NCI-H146 treated with DMSO at 0.1 percent for 48 hours (cell line): ENCODE measurements at regions not wholly inside any gene's neighbourhood (a gene's known extent, or its start where the extent isn't known, plus 50 kb on each side); places are given as distances from the start of the nearest gene placed in this dataset.

ENCODE experiments used
- DNase-seq: peaks from one replicate; lab custom pipeline; 2025; ENCODE audit not compliant: unreplicated experiment; lab: John Stamatoyannopoulos, UW

DNA sequence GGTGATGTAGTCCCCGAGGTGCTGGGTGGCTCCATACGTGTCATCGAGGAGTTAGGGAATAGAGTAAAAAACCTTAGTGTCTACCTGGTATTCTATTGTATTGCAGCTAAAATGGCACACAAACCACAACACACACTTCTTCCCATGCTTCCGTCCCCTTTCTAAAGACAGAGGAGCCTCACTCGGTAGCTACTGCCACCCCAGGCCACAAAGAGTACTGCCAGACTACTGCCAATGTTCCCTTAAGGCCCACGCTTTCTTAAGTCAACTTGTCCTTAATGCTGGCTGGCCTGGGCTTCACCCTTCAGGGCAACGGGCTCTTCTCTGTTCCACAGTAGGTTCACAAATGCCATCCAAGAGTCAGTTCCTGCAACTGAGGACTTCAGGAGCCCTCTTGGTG is 673.0 kb downstream of the ELAVL2 start:
- DNase-seq = no peak

DNA sequence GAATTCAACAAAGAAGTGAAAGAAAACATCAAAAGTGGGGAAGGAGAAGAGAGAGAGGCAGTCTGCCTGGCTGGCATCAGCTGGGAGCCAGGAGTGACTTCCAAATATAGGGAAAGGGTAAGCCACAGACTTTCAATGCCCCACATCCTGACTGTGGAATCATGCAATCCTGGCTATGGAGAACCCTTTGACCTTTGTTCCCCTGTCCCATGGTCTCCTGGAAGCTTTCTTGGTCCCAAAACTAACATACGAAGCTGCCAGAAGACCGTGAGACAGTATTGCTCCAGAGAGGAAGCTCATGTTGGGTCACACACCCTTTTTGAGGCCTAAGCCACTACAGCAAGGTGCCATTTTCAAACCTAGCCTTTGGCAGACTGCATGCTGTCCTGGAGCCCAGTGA is 665.5 kb downstream of the ELAVL2 start:
- DNase-seq = no peak

DNA sequence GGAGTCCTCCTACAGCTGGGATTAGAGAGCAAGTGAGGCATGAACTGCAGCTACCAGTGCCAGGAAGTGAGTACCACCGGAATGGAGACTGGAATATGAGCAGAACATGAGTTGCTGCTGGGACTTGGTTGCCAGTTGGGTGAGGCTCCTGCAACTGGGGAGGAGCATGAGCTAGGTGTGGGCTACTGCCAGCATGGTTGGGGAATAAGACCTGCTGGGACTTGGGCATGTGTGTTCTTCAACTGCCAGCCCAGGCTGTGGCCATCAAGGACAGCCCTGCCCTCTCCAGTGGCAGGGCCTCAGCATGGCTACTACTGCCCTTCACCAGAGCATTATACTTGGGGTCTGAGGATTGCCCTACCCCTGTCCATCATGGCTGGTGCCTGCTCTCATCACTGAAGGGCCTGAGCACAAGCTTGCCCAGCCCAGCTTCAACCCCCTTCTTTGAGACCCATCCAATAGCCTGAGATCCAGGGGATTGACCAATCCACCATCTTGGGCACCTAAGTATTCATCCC is 665.0 kb downstream of the ELAVL2 start:
- no peak for DNase-seq

DNA sequence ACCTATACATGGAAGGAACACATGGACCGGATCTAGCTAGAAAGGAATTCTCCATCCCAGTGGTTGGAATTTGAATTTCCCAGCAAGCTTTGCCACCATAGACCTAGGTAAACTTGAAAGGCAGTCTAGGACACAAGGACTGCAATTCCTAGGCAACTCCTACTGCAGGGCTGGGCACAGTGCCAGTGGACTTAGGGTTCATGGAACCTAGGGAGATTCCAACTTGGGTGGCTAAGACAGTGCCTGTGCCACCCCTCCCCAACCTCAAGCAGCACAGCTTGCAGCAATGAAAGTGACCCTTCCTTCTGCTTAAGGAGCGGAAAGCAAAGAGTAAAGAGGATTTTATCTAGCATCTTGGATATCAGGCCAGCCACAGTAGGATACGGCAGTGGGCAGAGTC is 663.3 kb downstream of the ELAVL2 start:
- no peak for DNase-seq

DNA sequence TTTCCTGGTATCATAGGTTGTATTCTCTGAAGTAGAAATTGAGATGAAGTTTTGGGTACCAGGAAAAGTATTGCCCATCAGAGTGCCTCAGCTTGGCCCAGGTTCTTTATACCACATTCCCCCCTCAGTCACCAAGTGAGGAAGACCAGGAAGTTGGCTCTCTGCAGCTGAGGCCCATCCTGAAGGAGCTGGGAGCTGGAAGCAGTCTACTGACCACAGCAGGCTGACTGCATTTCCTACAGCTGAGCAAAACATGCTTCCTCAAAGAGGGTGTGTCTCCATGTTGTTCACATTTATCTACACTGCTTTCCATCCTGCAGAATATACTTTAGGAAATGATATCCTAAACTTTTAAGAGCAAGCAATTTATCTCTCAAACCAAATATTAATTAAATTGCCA is 654.6 kb downstream of the ELAVL2 start:
- DNase-seq = no peak

DNA sequence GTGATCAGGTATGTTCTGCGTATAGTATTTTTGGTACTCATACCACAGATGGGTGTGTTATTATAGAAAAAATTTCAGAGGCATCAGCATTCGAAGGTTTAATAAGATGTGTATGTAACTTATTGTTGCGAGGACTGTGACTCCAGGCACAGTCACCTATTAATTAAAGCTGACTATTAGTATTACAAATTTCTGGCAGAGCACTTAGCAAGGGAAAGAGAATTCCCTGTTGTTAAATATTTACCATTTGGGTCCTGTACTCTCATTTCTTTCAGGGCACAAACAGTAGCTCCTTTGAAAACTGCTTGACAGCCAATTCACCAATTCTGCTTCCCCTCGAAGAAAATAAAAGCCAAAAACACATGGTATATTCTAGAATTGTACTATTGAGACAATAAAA is 653.8 kb downstream of the ELAVL2 start:
- no peak for DNase-seq

DNA sequence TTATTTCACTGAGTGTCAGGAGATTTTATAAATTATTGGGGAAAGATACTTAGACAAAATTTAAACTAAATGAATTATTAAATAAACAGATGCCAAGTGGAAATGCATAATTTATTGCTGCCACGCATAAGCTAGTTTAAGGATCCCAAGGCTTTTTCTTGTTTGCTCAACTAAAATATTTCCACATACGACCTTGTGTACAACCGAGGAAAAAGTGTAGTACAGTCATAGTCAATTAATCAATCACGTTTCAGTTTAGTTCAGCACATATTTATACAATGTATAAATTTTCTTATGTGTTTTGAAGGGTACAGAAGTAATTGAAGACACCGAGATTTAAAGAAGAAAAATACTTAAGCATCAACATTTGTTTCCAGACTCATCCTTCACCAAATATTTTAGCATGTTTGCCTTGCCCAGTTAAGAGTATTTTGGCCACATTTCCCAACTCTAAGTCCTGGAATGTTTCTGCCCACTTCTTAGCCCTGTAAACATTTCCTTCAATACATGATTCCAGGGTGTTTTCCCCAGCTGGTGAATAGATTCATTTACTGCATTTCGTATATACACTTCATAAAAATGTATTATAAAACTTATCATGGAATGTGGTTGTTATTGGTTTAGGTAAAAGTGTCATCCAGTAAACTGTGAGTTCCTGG is 652.9 kb downstream of the ELAVL2 start:
- no peak for DNase-seq

DNA sequence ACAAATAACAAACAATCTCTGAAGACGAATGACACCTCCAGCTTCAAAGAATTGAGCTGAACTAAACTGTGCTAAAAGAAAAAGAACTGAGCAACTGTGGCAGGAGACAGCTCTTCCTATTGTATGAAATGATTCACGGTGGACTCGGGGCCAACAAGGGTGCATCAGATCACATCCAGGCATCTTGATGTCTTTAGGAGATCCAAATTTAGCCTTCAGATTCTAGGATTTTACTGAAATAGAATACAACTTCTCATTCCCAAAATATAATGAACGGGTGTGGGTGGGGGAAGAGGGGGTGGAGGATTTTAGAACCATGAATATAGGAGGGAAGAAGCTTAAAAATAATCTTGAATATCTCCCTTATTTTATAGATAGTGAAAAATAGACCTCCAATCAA is 631.8 kb downstream of the ELAVL2 start:
- no peak for DNase-seq

DNA sequence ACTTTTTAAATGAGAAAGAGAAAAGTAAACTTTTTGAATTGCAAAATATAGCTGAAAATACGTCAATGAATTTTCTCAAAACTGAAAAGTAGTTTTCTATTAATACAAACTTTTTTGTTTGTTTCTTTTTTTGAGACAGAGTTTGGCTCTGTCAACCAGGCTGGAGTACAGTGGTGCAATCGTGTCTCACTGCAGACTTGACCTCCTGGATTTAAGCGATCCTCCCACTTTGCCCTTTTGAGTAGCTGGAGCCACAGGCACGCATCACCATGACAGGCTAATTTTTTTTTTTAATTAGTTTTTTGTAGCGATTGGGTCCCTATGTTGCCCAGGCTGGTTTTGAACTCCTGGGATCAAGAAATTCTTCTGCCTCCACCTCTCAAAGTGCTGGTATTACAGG is 610.4 kb downstream of the ELAVL2 start:
- DNase-seq = no peak

DNA sequence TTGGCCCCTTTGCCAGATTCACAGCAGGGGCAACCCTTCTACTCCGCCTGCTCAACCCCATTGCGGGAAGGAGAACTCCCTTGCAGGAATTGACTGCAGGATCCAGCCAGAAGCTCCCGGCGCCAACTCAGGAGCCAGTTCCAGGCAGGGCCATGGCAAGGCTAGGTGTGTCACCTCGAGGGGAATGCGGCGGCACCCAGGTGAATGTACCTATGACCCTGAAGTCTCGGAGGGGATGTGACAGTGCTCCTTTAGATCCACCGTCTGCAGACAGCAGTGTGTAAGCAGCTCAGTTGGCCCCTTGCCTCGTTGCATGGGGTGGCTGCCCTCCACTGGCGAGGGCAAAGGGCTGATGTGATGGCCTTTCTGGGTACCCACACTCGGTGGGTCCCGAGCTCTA is 606.6 kb downstream of the ELAVL2 start:
- DNase-seq = no peak

DNA sequence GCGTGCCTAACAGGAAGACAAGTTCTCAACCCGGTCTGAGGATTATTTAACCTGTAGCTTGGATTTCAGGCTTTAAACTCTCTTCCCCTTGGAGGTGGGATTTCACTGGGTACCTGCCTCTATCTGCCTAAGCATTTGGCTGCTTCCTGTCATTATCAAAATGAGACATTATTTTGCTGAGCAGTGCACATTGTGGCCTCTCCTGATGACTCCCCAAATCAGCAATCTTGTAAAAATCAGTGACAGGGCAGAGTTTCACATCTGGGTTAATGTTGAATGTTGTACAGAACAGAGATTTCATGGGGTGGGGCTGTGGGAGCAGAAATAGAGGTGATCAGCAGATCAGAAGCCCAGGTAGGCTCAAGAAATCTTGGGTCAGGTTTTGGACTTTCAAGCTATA is 605.9 kb downstream of the ELAVL2 start:
- no peak for DNase-seq

DNA sequence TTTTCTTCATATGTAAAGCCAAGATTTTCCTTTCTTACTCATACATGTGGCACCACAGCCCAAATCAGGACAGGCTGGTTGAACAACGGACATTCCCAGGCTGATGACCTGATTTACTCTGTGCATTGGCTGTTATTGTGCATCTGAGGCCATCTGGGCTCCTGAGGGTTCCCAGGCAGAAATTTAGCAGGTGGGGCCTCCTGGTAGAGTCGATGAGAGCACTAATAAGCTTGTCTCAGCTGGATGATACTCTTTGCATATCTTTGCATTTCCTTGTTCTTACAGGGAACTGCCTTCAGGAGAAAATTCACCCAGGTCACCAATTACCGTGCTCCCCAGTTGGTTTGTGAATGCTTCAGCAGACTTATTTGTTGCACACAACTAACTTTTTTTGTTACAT is 605.1 kb downstream of the ELAVL2 start:
- no peak for DNase-seq

DNA sequence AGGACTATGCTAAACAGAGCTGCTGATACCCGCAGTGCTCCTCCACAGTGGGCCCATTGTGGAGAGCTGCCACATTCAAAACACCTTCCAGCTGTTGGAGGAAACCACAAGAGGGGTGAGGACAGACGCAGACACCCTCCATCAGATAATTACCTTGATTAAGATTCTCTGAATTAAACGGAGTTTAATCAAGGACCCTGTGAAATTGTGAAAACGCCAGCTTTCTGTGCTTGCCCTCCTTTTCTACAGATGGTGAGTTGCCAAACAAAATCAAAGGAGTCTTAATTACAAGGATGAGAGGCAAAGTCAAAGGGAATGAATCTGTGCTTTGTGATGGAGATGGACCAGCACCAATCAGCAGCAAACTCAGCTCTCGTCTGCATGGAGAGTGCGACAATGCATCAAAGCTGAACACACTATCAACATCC is 596.1 kb downstream of the ELAVL2 start:
- no peak for DNase-seq

DNA sequence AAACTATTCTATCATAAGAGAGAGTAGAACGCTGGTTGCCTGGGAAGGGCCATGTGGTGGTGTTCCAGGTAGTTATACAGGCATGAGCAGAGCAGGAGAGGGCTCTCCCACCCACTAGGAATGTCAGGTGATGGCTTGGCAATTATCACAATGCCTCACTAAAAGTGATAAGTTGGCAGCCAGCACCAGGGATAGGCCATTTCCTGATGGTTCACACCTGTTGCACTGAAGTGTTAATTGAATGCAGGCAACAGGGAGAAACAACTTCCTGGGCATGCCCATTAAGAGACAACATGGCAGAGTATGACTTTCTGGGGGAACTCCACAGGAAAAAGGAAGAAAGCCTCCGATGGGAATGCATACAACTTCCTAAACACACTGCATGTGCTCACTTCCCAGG is 593.2 kb downstream of the ELAVL2 start:
- no peak for DNase-seq

DNA sequence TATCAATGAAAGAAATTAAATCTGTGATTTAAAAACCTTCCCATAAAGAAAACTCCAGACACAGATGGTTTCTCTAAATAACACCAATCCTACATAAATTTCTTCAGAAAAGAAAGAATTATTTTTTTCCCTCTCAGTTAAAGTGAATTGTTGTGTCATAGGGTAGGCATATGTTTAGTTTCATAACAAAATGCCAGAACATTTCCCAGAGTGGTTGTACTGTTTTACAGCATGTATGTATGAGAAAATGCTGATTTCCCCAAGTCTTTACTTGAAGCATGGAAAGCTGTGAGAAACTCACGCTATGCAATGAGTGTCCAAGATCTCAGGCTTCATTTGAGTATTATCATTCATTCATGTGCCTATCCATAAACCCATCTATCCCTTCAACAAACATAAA is 582.5 kb downstream of the ELAVL2 start:
- DNase-seq = no peak

DNA sequence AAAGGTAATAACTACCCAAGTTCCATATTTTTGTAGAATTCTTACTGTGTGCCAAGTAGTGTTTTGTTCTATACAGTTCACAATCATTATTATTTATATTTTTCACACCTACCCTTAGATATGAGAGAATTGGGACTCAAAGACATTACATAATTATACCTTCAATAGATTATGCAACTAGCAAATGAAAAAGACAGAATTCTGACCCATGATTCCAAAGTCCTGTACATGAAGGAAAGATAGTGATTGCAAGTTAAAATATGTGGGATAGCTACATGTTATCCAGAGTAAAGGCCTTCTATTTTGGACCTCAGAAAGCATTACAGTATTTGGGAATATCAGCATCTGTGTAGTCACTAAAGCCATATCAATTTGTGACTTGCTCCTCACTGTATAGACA is 581.0 kb downstream of the ELAVL2 start:
- no peak for DNase-seq

DNA sequence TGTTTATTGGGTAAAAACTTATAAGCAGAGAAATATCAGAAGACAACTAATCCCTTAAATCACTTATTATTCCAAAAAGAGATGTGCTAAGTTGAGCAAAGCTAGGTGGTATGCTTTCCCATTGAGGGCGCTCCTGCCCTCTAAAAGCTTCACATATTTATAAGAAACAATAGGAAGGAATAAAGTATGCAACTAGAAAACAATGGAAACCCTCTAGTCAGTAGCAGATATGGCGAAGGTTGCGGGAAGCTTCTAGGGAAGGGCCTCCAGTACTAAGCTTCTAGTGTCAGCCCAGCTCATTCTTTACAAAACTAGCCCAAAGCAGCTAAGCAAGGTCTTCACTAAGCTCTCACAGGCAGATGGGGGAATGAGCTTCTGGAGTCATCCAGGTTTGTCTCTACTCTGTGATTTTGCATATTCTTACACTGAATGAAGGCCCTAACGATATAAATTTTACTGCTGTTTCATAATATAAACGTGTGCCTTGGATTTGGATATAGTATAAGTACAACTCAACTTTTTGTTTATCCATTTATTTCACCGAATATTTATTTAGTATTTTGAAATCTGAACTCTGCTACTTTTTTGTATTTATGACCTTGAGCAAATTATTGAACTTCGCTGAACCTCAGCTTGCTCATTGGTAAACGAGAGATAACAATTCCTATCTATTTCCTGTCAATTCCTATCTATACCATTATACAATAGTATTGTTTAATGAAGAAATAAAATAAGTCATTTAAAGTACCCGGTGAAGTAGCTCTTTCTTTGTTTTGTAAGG is 571.4 kb downstream of the ELAVL2 start:
- DNase-seq = no peak

DNA sequence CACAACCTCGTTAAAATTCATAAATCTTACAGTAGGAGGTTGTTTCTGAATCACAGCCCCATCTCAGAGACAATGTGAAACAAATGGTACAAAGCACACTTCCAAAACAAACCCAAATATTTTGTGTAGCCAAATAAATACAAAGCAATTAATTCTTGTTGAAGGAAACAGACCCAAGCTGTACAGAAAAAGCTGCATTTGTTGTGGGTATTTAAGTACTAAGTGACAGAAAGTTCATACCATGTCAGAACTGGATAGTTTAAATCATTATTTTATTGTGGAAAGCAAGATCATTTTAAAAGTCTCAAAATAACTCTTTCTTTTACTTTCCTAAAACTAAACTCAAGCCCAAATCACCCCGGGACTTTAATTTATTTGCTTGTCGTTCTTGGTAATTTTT is 570.7 kb downstream of the ELAVL2 start:
- DNase-seq = no peak

DNA sequence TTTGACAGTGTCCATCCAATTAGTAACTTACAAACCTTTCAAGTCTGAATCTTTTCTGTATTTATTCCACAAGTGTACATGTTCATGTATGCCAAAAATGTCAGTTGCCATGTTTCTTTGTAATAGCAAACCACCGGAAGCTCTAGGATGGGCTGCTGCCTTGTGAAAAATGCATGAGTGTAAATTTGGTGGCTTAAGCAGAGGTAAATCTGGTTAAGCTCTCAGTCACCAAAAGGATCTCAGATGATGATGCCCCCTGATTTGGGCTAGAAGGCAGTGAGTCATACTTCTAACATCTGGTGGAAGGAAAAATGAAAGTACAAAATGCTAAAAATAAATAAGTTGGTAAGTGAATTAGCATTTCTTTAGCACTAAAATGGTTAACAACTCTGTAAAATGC is 567.5 kb downstream of the ELAVL2 start:
- DNase-seq = no peak

DNA sequence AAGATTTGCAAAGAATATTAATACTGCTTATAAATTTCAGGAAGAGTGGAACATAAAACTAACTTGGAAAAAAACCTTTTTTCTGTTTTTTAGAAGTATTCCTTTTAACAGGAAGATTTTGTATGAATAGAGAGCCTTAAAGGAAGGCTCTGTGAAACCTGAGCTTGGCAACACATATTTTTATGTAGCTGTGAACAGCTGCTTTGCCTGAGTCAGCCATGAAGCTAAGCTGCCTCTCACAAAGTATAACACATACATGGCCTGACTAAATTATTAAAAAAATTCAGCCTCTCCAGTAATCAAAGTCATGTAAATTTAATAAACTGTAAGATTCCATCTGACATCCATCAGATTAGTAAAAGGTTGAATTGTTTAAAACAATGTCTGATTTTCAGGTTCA is 547.5 kb downstream of the ELAVL2 start:
- DNase-seq = no peak

DNA sequence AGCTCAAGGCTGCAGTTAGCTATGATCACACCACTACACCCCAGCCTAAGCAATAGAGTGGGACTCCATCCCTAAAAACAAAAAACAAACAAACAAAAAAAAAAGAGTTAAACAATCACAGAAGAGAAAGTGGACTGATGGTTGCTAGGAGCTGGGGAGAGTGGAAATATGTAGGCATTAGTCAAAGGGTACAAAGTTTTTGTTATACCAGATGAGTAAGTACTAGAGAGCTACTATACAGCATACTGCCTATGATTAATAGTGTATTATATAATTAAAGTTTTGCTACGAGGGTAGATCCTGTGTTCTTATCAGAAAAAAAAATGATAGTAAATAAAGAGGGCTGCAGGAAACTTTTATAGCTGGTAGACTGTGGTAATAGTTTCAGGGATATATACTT is 538.6 kb downstream of the ELAVL2 start:
- no peak for DNase-seq

DNA sequence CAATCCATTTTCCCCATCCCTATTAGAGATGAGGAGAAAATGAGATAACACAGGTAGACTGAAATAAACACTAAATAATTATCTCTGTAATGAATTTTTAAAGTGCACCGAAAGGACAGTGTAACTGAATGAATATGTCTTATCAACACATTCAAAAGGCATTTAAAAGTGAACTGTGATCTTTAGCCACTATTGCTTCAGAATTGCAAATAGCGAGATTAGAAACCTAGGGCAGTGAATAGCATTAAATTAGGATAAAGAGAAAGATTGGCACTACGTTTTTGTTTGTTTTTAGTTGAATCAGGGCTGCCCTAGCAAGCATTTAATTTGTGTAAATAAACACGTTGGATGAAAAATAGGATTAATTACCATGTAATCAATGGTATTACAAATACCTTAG is 537.5 kb downstream of the ELAVL2 start:
- no peak for DNase-seq

DNA sequence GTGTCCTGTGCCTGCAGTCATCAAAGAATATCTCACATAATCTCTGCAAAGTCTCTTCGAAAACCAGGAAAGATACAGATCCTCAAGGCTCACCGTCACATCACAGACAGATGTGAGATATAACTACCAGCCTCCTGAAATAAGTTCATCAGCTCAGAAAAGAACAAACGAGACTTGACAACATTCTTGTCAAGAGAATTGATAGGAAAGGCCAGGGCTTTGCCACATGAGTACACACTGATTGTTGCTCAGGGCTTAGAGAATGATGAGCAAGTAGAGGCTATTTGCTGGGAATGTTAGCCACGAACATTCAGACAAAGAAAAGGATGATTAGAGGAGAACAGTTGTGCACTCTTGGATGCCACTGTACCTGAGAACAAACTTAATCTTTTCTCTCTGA is 535.1 kb downstream of the ELAVL2 start:
- DNase-seq = no peak
